ENCODE measurements at regions not wholly inside any gene's neighbourhood (a gene's known extent, or its start where the extent isn't known, plus 50 kb on each side); places are given as distances from the start of the nearest gene placed in this dataset.

GRCh38 chr1:98471633-98472032 is 189.9 kb upstream of the SNX7 start:
- DNase-seq (ENCODE audit: extremely low spot score), result no peak
- no peak for TF ChIP-seq L3MBTL2 (conservative IDR thresholded peaks at IDR 0.05)
- POLR2A ChIA-PET, result no interaction called here
- CTCF ChIA-PET, result no interaction called here

- DNase-seq (ENCODE audit: extremely low spot score), result peak; percentile 39
- ChIA-PET POLR2A (no interaction called here), CTCF (interaction anchor here (0.6 to 1.5 kb wide), 5 partner anchors 15 to 1502 kb away, joined by 3 read pairs; no protein-coding TSS in a partner anchor)
- TF ChIP-seq FOXM1 (IDR thresholded peaks at IDR 0.05; ENCODE audit: borderline replicate concordance), result no peak
- no peak for TF ChIP-seq CTBP1 (IDR thresholded peaks at IDR 0.05; ENCODE audit: borderline replicate concordance)
- TF ChIP-seq ELF4 (IDR thresholded peaks at IDR 0.05), result no peak
- no peak for TF ChIP-seq FOXA1 (IDR thresholded peaks at IDR 0.05)
- TF ChIP-seq L3MBTL2 (conservative IDR thresholded peaks at IDR 0.05), result no peak
- TF ChIP-seq ZNF384 (IDR thresholded peaks at IDR 0.05), result no peak
- TF ChIP-seq PKNOX1 (IDR thresholded peaks at IDR 0.05), result no peak
- TF ChIP-seq ARNT (IDR thresholded peaks at IDR 0.05), result no peak
- no peak for TF ChIP-seq SUZ12 (IDR thresholded peaks at IDR 0.05)
- no peak for TF ChIP-seq TARDBP (IDR thresholded peaks at IDR 0.05)
- no peak for TF ChIP-seq FOXK2 (IDR thresholded peaks at IDR 0.05)
- TF ChIP-seq BHLHE40 (IDR thresholded peaks at IDR 0.05; ENCODE audit: borderline replicate concordance), result no peak
These were observed 193.3 kb upstream of the SNX7 start for GRCh38 chr1:98468111-98468717.

GRCh38 chr1:98467586-98467985 is 193.9 kb upstream of the SNX7 start:
- CTCF ChIA-PET, result interaction anchor here (0.7 to 1.5 kb wide), 2 partner anchors 464 to 1502 kb away, joined by 3 read pairs; no protein-coding TSS in a partner anchor
- DNase-seq (ENCODE audit: extremely low spot score), result no peak
- TF ChIP-seq LEF1 (IDR thresholded peaks at IDR 0.05; ENCODE audit: borderline replicate concordance), result no peak
- TF ChIP-seq BHLHE40 (IDR thresholded peaks at IDR 0.05; ENCODE audit: borderline replicate concordance), result no peak
- TF ChIP-seq FOXK2 (IDR thresholded peaks at IDR 0.05), result no peak
- no peak for TF ChIP-seq FOXM1 (IDR thresholded peaks at IDR 0.05; ENCODE audit: borderline replicate concordance)
- no peak for TF ChIP-seq NFRKB (IDR thresholded peaks at IDR 0.05)
- no peak for TF ChIP-seq TARDBP (IDR thresholded peaks at IDR 0.05)
- no peak for TF ChIP-seq CTBP1 (IDR thresholded peaks at IDR 0.05; ENCODE audit: borderline replicate concordance)
- TF ChIP-seq SP1 (IDR thresholded peaks at IDR 0.05), result no peak
- TF ChIP-seq ZNF384 (IDR thresholded peaks at IDR 0.05), result no peak
- TF ChIP-seq HDGF (IDR thresholded peaks at IDR 0.05; ENCODE audit: borderline replicate concordance), result no peak
- TF ChIP-seq SUZ12 (IDR thresholded peaks at IDR 0.05), result no peak
- no peak for TF ChIP-seq FOXA1 (IDR thresholded peaks at IDR 0.05)
- POLR2A ChIA-PET, result no interaction called here

GRCh38 chr1:98467122-98467521 is 194.4 kb upstream of the SNX7 start:
- DNase-seq (ENCODE audit: extremely low spot score), result no peak
- POLR2A ChIA-PET, result no interaction called here
- CTCF ChIA-PET, result no interaction called here
- TF ChIP-seq ARNT (IDR thresholded peaks at IDR 0.05), result no peak
- no peak for TF ChIP-seq BHLHE40 (IDR thresholded peaks at IDR 0.05; ENCODE audit: borderline replicate concordance)
- TF ChIP-seq L3MBTL2 (conservative IDR thresholded peaks at IDR 0.05), result no peak
- TF ChIP-seq FOXA1 (IDR thresholded peaks at IDR 0.05), result no peak
- TF ChIP-seq SUZ12 (IDR thresholded peaks at IDR 0.05), result no peak
- TF ChIP-seq PKNOX1 (IDR thresholded peaks at IDR 0.05), result no peak
- no peak for TF ChIP-seq TARDBP (IDR thresholded peaks at IDR 0.05)
- no peak for TF ChIP-seq HDGF (IDR thresholded peaks at IDR 0.05; ENCODE audit: borderline replicate concordance)
- no peak for TF ChIP-seq SP1 (IDR thresholded peaks at IDR 0.05)
- no peak for TF ChIP-seq FOXM1 (IDR thresholded peaks at IDR 0.05; ENCODE audit: borderline replicate concordance)

- ChIA-PET POLR2A (no interaction called here), CTCF (no interaction called here)
- TF ChIP-seq FOXM1 (IDR thresholded peaks at IDR 0.05; ENCODE audit: borderline replicate concordance) (no peak), ARNT (IDR thresholded peaks at IDR 0.05) (no peak), L3MBTL2 (conservative IDR thresholded peaks at IDR 0.05) (no peak), SUZ12 (IDR thresholded peaks at IDR 0.05) (no peak), ZNF384 (IDR thresholded peaks at IDR 0.05) (no peak), BHLHE40 (IDR thresholded peaks at IDR 0.05; ENCODE audit: borderline replicate concordance) (no peak), CTBP1 (IDR thresholded peaks at IDR 0.05; ENCODE audit: borderline replicate concordance) (no peak), NFRKB (IDR thresholded peaks at IDR 0.05) (no peak), TARDBP (IDR thresholded peaks at IDR 0.05) (no peak), FOXK2 (IDR thresholded peaks at IDR 0.05) (no peak), SP1 (IDR thresholded peaks at IDR 0.05) (no peak), HDGF (IDR thresholded peaks at IDR 0.05; ENCODE audit: borderline replicate concordance) (no peak), LEF1 (IDR thresholded peaks at IDR 0.05; ENCODE audit: borderline replicate concordance) (no peak), ELF4 (IDR thresholded peaks at IDR 0.05) (no peak), PKNOX1 (IDR thresholded peaks at IDR 0.05) (no peak)
- no peak for DNase-seq (ENCODE audit: extremely low spot score)
These were observed 199.6 kb upstream of the SNX7 start for GRCh38 chr1:98461873-98462385.

GRCh38 chr1:98460136-98460535 is 201.4 kb upstream of the SNX7 start:
- ChIA-PET CTCF (interaction anchor here (0.6 kb wide), 1 partner anchor 474 kb away, joined by 3 read pairs; no protein-coding TSS in a partner anchor), POLR2A (no interaction called here)
- TF ChIP-seq FOXM1 (IDR thresholded peaks at IDR 0.05; ENCODE audit: borderline replicate concordance), result no peak
- no peak for TF ChIP-seq PKNOX1 (IDR thresholded peaks at IDR 0.05)
- TF ChIP-seq NFRKB (IDR thresholded peaks at IDR 0.05), result no peak
- TF ChIP-seq ARNT (IDR thresholded peaks at IDR 0.05), result no peak
- no peak for TF ChIP-seq BHLHE40 (IDR thresholded peaks at IDR 0.05; ENCODE audit: borderline replicate concordance)
- TF ChIP-seq FOXK2 (IDR thresholded peaks at IDR 0.05), result no peak
- TF ChIP-seq ELF4 (IDR thresholded peaks at IDR 0.05), result no peak
- TF ChIP-seq SP1 (IDR thresholded peaks at IDR 0.05), result no peak
- TF ChIP-seq LEF1 (IDR thresholded peaks at IDR 0.05; ENCODE audit: borderline replicate concordance), result no peak
- TF ChIP-seq L3MBTL2 (conservative IDR thresholded peaks at IDR 0.05), result no peak
- TF ChIP-seq CTBP1 (IDR thresholded peaks at IDR 0.05; ENCODE audit: borderline replicate concordance), result no peak
- no peak for TF ChIP-seq SUZ12 (IDR thresholded peaks at IDR 0.05)
- no peak for TF ChIP-seq TARDBP (IDR thresholded peaks at IDR 0.05)
- no peak for TF ChIP-seq FOXA1 (IDR thresholded peaks at IDR 0.05)
- no peak for TF ChIP-seq ZNF384 (IDR thresholded peaks at IDR 0.05)
- DNase-seq (ENCODE audit: extremely low spot score), result no peak
